SKM-1 treated with dmso at 0.1 percent for 144 hours (cell line): ENCODE measurements at regions not wholly inside any gene's neighbourhood (a gene's known extent, or its start where the extent isn't known, plus 50 kb on each side); places are given as distances from the start of the nearest gene placed in this dataset.
"Not testable (repeated sequence)": the region's sequence is repeated elsewhere in the genome, so short reads cannot be mapped to it uniquely, and the experiment has no call there.

Experiments used
- DNase-seq: peaks from one replicate; lab custom pipeline; 2025; ENCODE audit not compliant: unreplicated experiment; lab: John Stamatoyannopoulos, UW

- DNase-seq = no peak
Measured at GRCh38 chr6:169915769-169916550, 164.5 kb downstream of the ERMARD start.

- DNase-seq = not testable (repeated sequence)
Measured at GRCh38 chr6:169913745-169914144, 162.3 kb downstream of the ERMARD start.

DNA sequence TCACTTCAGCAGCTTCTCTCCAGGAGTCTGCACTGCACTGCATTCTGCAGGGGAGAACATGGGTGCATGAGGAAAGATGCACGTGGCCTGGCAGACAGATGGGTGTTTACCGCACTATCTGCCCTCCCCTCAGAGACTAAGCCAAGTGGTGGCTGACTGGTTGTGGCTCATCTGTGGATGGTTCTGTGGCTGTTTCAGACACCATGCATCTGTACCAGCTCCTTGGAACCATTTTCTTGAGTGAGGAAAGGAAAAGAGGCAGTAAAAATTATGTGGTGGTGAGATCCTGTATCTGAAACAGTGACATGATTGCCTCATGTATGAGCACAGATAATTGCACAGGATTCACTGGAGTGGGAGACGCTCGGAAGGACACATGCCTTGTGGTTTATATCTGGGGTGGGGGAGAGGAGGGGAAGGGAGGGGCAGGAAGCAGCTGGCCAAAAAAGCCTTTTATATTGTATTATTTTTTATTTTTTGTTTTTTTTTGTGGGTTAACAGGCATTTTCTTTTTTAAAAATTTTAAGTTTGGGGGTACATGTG lies 161.7 kb downstream of the ERMARD start:
- DNase-seq = no peak

DNA sequence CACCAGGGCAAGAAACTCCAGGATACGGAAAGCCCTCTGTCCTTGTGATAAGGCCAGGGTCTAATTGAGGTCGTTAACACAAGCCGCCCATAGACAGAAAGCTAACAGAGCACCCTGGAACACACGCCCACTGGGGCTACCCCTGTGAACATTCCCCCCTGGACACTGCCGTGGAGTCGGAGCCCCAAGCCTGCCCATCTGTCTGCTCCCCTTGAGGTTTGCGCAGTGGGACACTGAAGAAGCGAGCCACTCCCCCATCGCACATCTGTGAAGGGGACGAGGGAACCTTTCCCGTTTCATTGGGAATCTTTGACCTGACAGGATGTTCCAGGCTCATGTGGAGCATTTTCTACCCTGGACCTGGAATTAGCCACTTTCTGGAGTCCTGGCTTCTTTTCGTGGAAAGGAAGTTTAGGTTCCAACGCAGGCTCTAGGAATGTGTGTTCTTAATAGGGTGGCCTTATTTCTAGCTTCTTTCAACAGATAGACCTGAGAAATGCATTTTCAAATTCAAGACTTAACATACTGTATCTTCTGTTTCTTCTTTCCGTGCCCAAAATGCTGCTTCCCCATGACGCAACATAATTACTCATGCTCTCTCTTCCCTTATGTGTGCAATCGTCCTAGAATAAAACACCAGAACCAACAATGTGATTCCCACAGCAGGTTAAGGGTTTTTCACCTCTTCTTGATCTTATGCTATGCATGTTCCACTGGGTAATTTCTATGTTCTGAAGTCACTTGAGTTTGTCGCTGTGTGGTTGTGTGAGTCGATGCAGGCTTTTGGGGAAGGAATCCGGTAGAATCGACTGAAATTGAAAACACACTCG lies 161.1 kb downstream of the ERMARD start:
- no peak for DNase-seq

DNA sequence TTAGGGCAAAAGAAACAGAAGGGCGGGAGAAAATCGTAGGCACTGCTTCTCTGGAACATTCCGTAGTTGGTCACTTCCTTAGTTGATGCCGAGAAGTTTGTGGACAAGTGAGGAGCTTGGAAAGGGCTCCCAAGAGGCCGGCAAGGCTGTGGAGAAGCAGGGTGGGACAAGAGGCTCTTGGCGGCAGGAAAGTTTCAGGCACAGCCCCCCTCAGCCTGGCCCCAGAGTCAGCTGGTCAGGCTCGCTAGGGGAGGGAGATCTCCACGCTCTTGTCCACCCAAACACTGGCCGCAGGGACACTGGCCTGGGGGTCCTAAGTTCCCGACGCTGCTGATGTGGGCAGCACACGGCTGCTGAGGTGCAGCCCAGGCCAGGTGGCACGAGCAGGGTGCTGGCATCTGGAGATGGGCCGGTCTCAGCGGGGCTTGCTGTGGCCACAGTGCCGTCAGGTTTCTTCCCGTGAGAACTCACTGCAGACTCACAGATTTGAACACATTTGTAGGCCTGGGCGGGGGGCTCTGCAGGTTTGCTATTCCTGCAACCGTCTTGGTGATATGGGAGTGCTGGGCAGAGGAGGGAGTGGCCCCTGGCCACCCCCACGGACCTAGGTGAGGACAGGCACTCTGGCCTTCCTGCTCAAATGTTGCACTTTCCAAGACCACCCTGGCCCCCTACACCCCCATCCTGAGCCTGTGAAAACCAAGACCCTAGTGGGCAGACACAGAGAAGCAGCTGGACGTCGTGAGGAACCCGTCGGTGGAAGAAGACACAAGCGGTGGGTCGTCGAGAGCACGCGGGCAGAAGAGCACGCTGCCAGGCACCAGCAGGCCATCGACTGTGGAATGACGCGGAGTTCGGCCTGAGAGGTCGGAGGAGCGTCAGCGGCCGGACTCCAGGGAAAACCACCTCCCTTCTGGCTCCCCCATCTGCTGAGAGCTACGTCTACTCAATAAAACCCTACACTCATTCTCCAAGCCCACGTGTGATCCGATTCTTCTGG lies 160.1 kb downstream of the ERMARD start:
- DNase-seq = no peak

DNA sequence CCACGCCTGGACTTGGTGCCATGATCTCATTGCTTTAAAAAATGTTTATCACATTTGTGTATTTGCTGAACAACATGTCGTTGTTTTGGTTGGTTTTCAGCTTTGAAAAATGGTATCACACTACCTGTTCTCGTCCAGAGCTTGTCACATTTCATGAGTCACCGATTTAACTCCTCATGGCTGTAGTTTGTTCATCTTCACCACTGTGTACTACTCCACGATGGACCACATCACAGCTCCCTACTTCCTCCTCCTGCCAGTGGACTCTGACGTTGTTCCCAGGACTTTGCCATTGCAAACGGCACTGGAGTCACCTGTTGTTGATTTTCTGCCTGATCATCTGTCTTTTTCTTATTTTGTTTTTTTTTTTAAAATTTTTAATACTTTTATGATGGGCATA lies 157.7 kb downstream of the ERMARD start:
- no peak for DNase-seq

GRCh38 chr6:169908403-169908933 lies 157.0 kb downstream of the ERMARD start:
- no peak for DNase-seq

DNA sequence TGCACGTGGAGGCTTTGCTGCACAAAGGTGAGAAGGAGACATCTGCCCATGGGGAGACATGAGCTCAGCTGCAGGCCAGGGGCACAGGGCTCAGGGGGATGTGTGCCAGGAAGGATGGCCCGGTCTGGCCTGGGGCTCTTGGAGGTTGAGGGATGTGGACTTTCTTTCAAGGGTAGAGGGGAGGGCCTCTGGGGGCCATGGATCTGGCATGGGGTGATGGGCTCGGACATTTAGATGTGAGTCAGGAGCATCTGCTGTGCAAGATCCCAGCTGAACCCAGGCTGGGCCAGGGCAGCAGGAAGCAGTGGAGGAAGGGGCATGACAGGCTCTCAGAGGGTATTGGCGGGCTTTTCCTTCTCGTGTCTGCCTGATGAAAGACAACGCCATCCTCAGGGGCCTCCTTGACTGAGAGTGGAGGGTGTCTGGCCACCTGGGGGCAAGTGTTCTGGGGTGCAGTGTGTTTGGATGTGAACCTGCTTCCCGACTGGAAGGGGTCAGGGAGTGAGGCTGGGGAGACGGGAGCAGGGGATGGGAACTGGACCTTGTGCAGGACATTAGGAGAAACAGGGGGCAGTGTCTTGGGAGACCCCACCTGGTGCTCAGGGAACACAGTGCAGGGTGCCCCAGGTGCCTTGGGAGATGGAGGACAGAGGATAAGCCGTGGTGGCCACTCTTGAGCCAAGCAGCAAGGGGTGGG lies 156.1 kb downstream of the ERMARD start:
- DNase-seq = no peak

- DNase-seq = no peak
Measured at GRCh38 chr6:169906688-169907418, 155.4 kb downstream of the ERMARD start.

DNA sequence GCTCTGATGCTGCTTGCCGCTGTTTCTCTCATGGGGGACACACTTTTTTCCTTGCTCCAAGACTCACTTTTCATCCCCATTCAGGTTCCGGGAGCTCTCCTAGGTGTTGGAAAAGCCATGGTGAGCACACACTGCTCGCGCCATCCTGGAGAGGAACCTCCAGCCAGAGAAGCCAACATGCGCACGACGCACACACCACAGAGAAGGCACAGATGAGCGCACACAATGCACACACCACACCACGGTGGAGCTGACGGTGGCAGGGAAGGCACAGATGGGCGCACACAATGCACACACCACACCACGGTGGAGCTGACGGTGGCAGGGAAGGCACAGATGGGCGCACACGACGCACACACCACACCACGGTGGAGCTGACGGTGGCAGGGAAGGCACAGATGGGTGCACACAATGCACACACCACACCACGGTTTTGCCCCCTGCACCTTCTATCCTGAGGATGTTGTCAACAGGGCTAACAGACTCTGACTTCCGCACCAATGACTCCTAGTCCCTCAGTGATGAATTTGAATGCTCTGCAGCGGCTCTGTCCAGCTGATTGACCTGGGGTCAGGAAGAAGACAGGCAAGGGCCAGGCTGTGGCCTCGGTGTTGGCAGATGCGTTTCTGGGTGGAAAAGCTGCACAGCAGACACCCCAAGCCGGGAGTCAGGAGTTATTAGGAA lies 154.7 kb downstream of the ERMARD start:
- DNase-seq = no peak

GRCh38 chr6:169905041-169905807 lies 153.8 kb downstream of the ERMARD start:
- DNase-seq = no peak

DNA sequence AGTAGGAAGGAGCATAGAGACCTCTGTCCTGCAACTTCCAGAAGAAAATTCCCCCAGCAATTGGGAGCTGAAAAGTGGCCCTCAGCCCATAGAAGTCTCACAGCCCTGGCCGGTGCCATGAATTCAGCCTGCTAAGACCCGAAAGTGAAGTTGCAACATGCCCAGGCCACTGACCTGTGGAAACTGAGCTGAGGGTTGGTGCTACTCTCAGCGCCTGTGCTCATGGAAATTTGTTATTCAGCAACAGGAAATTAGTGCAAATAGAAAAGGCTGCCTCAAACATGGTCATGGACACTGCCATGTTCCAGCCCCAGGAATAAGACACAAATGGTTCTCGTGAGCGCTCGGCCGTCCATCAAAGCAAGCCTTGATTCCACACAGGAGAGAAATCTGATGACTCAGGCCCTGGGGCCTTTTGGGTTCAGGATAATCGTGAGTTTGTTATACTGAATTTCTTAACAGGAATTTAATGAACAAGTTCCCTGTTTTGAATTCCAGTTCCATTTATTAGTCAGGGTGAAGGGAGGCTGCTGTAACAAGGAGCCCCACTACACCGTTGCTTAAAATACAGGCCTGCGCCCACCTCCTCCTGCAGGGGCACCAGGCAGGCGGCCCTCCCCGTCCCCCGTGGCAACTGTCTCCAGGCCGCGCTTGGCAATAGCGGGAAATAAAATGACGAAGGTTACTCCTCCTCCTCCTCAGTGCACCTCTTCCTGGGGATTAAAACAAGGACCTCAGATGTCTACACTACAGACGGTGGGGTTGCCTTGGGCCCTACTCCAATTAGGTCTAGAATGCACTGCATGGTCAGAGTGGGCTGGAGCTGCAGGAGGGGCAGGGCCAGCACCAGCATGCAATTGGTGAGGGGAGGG lies 152.9 kb downstream of the ERMARD start:
- no peak for DNase-seq

- no peak for DNase-seq
Measured at GRCh38 chr6:169903122-169903521, 151.7 kb downstream of the ERMARD start.

- no peak for DNase-seq
Measured at GRCh38 chr6:169902604-169903003, 151.2 kb downstream of the ERMARD start.

DNA sequence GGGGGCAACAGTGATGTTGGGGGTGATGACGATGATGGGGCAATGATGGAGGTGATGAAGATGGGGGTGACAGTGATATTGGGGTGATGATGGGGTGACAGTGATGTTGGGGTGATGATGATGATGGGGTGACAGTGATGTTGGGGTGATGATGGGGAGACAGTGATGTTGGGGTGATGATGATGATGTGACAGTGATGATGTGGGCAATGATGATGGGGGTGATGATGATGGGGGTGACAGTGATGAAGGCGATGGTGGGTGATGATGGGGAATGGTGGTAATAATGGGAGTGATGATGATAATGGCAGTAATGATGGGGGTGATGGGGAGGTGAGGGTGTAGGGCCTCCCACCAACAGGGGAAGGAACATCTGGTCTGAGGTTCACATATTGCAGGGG lies 150.6 kb downstream of the ERMARD start:
- no peak for DNase-seq

- DNase-seq = no peak
Measured at GRCh38 chr6:169899481-169900145, 148.2 kb downstream of the ERMARD start.
